ENCODE measurements at regions not wholly inside any gene's neighbourhood (a gene's known extent, or its start where the extent isn't known, plus 50 kb on each side); places are given as distances from the start of the nearest gene placed in this dataset.
"Not testable (repeated sequence)": the region's sequence is repeated elsewhere in the genome, so short reads cannot be mapped to it uniquely, and the experiment has no call there.

- Histone ChIP-seq H3K9me3 (no peaks in the 10 kb centered on the region), H3K4me2 (no peak overlapping the region), H3K4me1 (no peaks in the 10 kb centered on the region), H3K4me3 (no peak overlapping the region), H3K27ac (no peak overlapping the region)
- DNase-seq (ENCODE audit: low read depth in 1 of 2, low spot score in 1 of 2), result no peak
- CTCF ChIA-PET, result no interaction called here
- TF ChIP-seq NFE2L2 (conservative IDR thresholded peaks at IDR 0.05; ENCODE audit: low read length), result no peak
- no peak for TF ChIP-seq MYC (IDR thresholded peaks at IDR 0.05; ENCODE audit: borderline replicate concordance, low read length)
- TF ChIP-seq ZC3H11A (IDR thresholded peaks at IDR 0.05), result no peak
- no peak for TF ChIP-seq RNF2 (IDR thresholded peaks at IDR 0.05; ENCODE audit: borderline replicate concordance, low read depth)
- no peak for TF ChIP-seq USF2 (IDR thresholded peaks at IDR 0.05)
- TF ChIP-seq PBX3 (IDR thresholded peaks at IDR 0.05), result no peak
- no peak for TF ChIP-seq GATA3 (IDR thresholded peaks at IDR 0.05; ENCODE audit: borderline replicate concordance)
- no peak for TF ChIP-seq POLR2AphosphoS2 (conservative IDR thresholded peaks at IDR 0.05; ENCODE audit: low read length)
- TF ChIP-seq EHMT2 (IDR thresholded peaks at IDR 0.05; ENCODE audit: low read depth), result no peak
- no peak for TF ChIP-seq FOSB (CRISPR knock-in tag; IDR thresholded peaks at IDR 0.05)
- no peak for TF ChIP-seq EHF (CRISPR knock-in tag; IDR thresholded peaks at IDR 0.05)
- TF ChIP-seq RFX5 (IDR thresholded peaks at IDR 0.05), result no peak
- TF ChIP-seq KDM5A (IDR thresholded peaks at IDR 0.05), result no peak
- no peak for TF ChIP-seq MAZ (IDR thresholded peaks at IDR 0.05; ENCODE audit: borderline replicate concordance, low read depth, low read length)
- POLR2A ChIA-PET, result no interaction called here
- no peak for FAIRE-seq
- ATAC-seq, result no peak
Measured at GRCh38 chr6:60671369-60671768, 1614.7 kb downstream of the KHDRBS2 start.

GRCh38 chr6:60670036-60670435, 1616.0 kb downstream of the KHDRBS2 start:
- no peak for FAIRE-seq
- TF ChIP-seq CHD2 (IDR thresholded peaks at IDR 0.05; ENCODE audit: low read length, partially characterized antibody), result no peak
- no peak for TF ChIP-seq FOSB (CRISPR knock-in tag; IDR thresholded peaks at IDR 0.05)
- TF ChIP-seq ZC3H11A (IDR thresholded peaks at IDR 0.05), result no peak
- no peak for TF ChIP-seq MAX (IDR thresholded peaks at IDR 0.05)
- no peak for TF ChIP-seq GATA3 (IDR thresholded peaks at IDR 0.05; ENCODE audit: borderline replicate concordance)
- no peak for TF ChIP-seq SREBF2 (IDR thresholded peaks at IDR 0.05)
- no peak for TF ChIP-seq HOXA7 (CRISPR knock-in tag; IDR thresholded peaks at IDR 0.05)
- TF ChIP-seq MAFK (IDR thresholded peaks at IDR 0.05; ENCODE audit: partially characterized antibody), result no peak
- TF ChIP-seq RCOR1 (IDR thresholded peaks at IDR 0.05; ENCODE audit: low read depth, low read length), result no peak
- no peak for TF ChIP-seq RARB (CRISPR knock-in tag; IDR thresholded peaks at IDR 0.05)
- no peak for TF ChIP-seq EHMT2 (IDR thresholded peaks at IDR 0.05; ENCODE audit: low read depth)
- no peak for TF ChIP-seq TFCP2L1 (CRISPR knock-in tag; IDR thresholded peaks at IDR 0.05)
- H3K4me1 ChIP-seq, result no peaks in the 10 kb centered on the region
- no peak overlapping the region for H3K4me3 ChIP-seq
- H3K4me2 ChIP-seq, result no peak overlapping the region
- DNase-seq (ENCODE audit: low read depth in 1 of 2, low spot score in 1 of 2), result no peak
- ChIA-PET POLR2A (no interaction called here), CTCF (no interaction called here)
- ATAC-seq, result no peak
- no peak overlapping the region for H3K27ac ChIP-seq
- H3K9me3 ChIP-seq, result no peaks in the 10 kb centered on the region

GRCh38 chr6:60668428-60668827, 1617.6 kb downstream of the KHDRBS2 start:
- ChIA-PET CTCF (no interaction called here), POLR2A (no interaction called here)
- no peaks in the 10 kb centered on the region for H3K4me1 ChIP-seq
- TF ChIP-seq REST (IDR thresholded peaks at IDR 0.05) (no peak), TFCP2L1 (CRISPR knock-in tag; IDR thresholded peaks at IDR 0.05) (no peak), NR3C1 (IDR thresholded peaks at IDR 0.05) (no peak), MAFK (IDR thresholded peaks at IDR 0.05; ENCODE audit: partially characterized antibody) (no peak), SREBF2 (IDR thresholded peaks at IDR 0.05) (no peak)
- ATAC-seq (no peak), FAIRE-seq (no peak), DNase-seq (ENCODE audit: low read depth in 1 of 2, low spot score in 1 of 2) (no peak)
- 0% methylated on average over 1 of the region's 1 CpG for WGBS (ENCODE audit: missing lambda C conversion rate)
- H3K9me3 ChIP-seq, result no peaks in the 10 kb centered on the region
- H3K4me3 ChIP-seq, result no peak overlapping the region
- H3K4me2 ChIP-seq, result no peak overlapping the region
- H3K27ac ChIP-seq, result no peak overlapping the region

GRCh38 chr6:60663199-60663598, 1622.8 kb downstream of the KHDRBS2 start:
- H3K4me2 ChIP-seq; H3K27ac ChIP-seq; CTCF ChIA-PET; ATAC-seq; POLR2A ChIA-PET; FAIRE-seq; DNase-seq (ENCODE audit: low read depth in 1 of 2, low spot score in 1 of 2); H3K4me3 ChIP-seq; H3K4me1 ChIP-seq; H3K9me3 ChIP-seq: not testable (repeated sequence)
- 0% methylated on average over 2 of the region's 5 CpGs for WGBS (ENCODE audit: missing lambda C conversion rate)
